Retinal pigment epithelial cell (primary cell): ENCODE measurements at regions not wholly inside any gene's neighbourhood (a gene's known extent, or its start where the extent isn't known, plus 50 kb on each side); places are given as distances from the start of the nearest gene placed in this dataset.

Experiments
- DNase-seq: peaks from one replicate; pipeline ENCODE4 v3.0.0-alpha.2; 2010; ENCODE audit warnings: low read depth
- H3K4me3 ChIP-seq: 2 replicates; pipeline ENCODE4 v1.5.1; 2011; ENCODE audit warnings: mild to moderate bottlenecking, low read length, control low read depth, moderate library complexity
- CTCF ChIP-seq: conservative IDR thresholded peaks from 2 replicates; pipeline ENCODE4 v1.5.1; 2011; ENCODE audit warnings: low read depth, low read length, control low read depth, inconsistent platforms

GRCh38 chr15:38648121-38648843, 83.7 kb upstream of the RASGRP1 start:
- no peak for TF ChIP-seq CTCF
- no peak overlapping the region for H3K4me3 ChIP-seq
- DNase-seq: no peak

GRCh38 chr15:38650384-38650783, 85.8 kb upstream of the RASGRP1 start:
- TF ChIP-seq CTCF: no peak
- no peak for DNase-seq
- no peak overlapping the region for H3K4me3 ChIP-seq

- TF ChIP-seq CTCF: no peak
- DNase-seq: no peak
- no peak overlapping the region for H3K4me3 ChIP-seq
These were observed 86.3 kb upstream of the RASGRP1 start for GRCh38 chr15:38650936-38651327.

- no peak overlapping the region for H3K4me3 ChIP-seq
- DNase-seq: no peak
- TF ChIP-seq CTCF: no peak
These were observed 86.9 kb upstream of the RASGRP1 start for GRCh38 chr15:38651328-38652038.

GRCh38 chr15:38652183-38652794, 87.7 kb upstream of the RASGRP1 start:
- TF ChIP-seq CTCF: no peak
- no peak for DNase-seq
- H3K4me3 ChIP-seq: no peak overlapping the region

- no peak overlapping the region for H3K4me3 ChIP-seq
- TF ChIP-seq CTCF: no peak
- no peak for DNase-seq
These were observed 88.4 kb upstream of the RASGRP1 start for GRCh38 chr15:38652998-38653397.
